ENCODE measurements at regions not wholly inside any gene's neighbourhood (a gene's known extent, or its start where the extent isn't known, plus 50 kb on each side); places are given as distances from the start of the nearest gene placed in this dataset.
"Not testable (repeated sequence)": the region's sequence is repeated elsewhere in the genome, so short reads cannot be mapped to it uniquely, and the experiment has no call there.

DNA sequence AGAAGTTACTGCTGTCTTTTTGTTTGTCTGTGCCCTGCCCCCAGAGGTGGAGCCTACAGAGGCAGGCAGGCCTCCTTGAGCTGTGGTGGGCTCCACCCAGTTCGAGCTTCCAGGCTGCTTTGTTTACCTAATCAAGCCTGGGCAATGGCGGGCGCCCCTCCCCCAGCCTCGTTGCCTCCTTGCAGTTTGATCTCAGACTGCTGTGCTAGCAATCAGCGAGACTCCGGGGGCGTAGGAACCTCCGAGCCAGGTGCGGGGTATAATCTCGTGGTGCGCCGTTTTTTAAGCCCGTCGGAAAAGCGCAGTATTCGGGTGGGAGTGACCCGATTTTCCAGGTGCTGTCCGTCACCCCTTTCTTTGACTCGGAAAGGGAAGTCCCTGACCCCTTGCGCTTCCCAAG is 335.6 kb downstream of the ADGRL2 start:
- H3K4me1 ChIP-seq (ENCODE audit: control insufficient read depth, insufficient read depth, low read length), result not testable (repeated sequence)

DNA sequence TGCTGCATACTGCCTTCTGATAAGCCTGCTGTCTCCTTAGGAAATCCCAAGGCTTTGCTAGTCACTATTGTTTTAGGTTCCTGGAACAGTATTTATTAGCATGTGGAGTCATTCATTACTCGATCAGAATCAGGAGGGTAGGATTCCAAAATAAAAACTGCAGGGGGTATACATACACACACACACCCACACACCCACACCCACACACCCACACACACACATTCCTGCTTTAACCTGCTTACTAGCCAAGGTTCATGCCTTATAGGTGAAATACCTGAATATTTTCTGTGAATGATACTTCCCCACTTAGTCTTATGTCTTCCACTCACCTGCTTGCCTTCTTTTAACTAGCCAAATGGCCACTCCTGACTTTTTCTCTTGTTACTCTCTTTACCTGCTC is 325.1 kb downstream of the ADGRL2 start:
- H3K36me3 ChIP-seq (ENCODE audit: control insufficient read depth in 2 of 2, insufficient read depth in 2 of 2, low read length in 2 of 2), result no peaks in the 10 kb centered on the region
- no peak overlapping the region for H3K9ac ChIP-seq (ENCODE audit: low read length in 2 of 2)
- no peaks in the 10 kb centered on the region for H3K27me3 ChIP-seq (ENCODE audit: control insufficient read depth in 1 of 2, insufficient read depth in 2 of 2, low read length in 2 of 2)
- no peaks in the 10 kb centered on the region for H3K9me3 ChIP-seq (ENCODE audit: control insufficient read depth in 2 of 2, low read length in 2 of 2)
- no peaks in the 10 kb centered on the region for H3K4me1 ChIP-seq (ENCODE audit: control insufficient read depth, insufficient read depth, low read length)
- no peak overlapping the region for H3K27ac ChIP-seq (ENCODE audit: low read length)
- H3K4me3 ChIP-seq (ENCODE audit: low read length in 2 of 2), result no peak overlapping the region

More for the DNA sequence above, 335.6 kb downstream of the ADGRL2 start:
- H3K9me3 ChIP-seq (ENCODE audit: control insufficient read depth in 2 of 2, low read length in 2 of 2); H3K27me3 ChIP-seq (ENCODE audit: control insufficient read depth in 1 of 2, insufficient read depth in 2 of 2, low read length in 2 of 2); H3K9ac ChIP-seq (ENCODE audit: low read length in 2 of 2); H3K36me3 ChIP-seq (ENCODE audit: control insufficient read depth in 2 of 2, insufficient read depth in 2 of 2, low read length in 2 of 2); H3K27ac ChIP-seq (ENCODE audit: low read length); H3K4me3 ChIP-seq (ENCODE audit: low read length in 2 of 2): not testable (repeated sequence)

DNA sequence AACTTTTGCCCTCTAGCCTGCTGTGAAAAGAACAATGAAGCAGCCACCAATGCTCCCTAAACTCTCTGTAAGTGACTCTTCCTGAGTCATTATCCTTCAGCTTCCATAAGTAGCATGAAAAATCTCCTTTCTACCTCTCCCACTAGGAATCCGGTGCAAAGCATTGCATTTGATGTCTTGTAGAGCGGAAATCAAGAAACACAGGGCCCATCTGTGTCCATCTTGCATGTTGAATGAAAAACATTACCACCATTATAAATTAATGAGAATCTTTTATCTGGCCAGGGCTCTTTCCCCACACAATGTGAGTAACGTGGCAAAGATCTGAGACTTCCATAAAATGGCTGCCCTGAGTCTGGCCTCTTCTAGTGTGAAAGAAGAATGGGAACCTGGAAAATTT is 324.4 kb downstream of the ADGRL2 start:
- Histone ChIP-seq H3K9me3 (ENCODE audit: control insufficient read depth in 2 of 2, low read length in 2 of 2) (no peaks in the 10 kb centered on the region), H3K4me1 (ENCODE audit: control insufficient read depth, insufficient read depth, low read length) (no peaks in the 10 kb centered on the region), H3K9ac (ENCODE audit: low read length in 2 of 2) (no peak overlapping the region), H3K27me3 (ENCODE audit: control insufficient read depth in 1 of 2, insufficient read depth in 2 of 2, low read length in 2 of 2) (no peaks in the 10 kb centered on the region), H3K4me3 (ENCODE audit: low read length in 2 of 2) (no peak overlapping the region), H3K27ac (ENCODE audit: low read length) (no peak overlapping the region), H3K36me3 (ENCODE audit: control insufficient read depth in 2 of 2, insufficient read depth in 2 of 2, low read length in 2 of 2) (no peaks in the 10 kb centered on the region)

DNA sequence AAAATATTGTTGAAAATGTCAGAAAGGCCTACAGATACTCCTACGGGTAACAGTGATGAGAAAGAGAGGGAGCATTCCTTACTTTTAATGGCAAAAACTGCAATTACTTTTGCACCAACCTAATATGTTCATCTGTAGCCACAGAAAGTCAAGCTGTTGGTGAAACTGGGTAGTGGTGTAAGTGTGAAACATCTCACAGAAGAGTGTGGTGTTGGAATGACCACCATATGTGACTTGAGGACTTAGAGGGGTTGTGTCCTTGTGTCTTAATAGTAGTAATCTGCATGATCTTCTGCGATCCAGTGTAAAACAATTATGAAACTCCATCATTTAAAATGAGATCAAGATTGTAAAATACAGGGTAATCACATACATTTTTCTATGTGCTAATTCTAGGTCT is 320.7 kb downstream of the ADGRL2 start:
- Histone ChIP-seq H3K4me1 (ENCODE audit: control insufficient read depth, insufficient read depth, low read length) (no peaks in the 10 kb centered on the region), H3K27me3 (ENCODE audit: control insufficient read depth in 1 of 2, insufficient read depth in 2 of 2, low read length in 2 of 2) (no peaks in the 10 kb centered on the region), H3K9ac (ENCODE audit: low read length in 2 of 2) (no peak overlapping the region), H3K4me3 (ENCODE audit: low read length in 2 of 2) (no peak overlapping the region), H3K36me3 (ENCODE audit: control insufficient read depth in 2 of 2, insufficient read depth in 2 of 2, low read length in 2 of 2) (no peaks in the 10 kb centered on the region), H3K27ac (ENCODE audit: low read length) (no peak overlapping the region), H3K9me3 (ENCODE audit: control insufficient read depth in 2 of 2, low read length in 2 of 2) (no peaks in the 10 kb centered on the region)

DNA sequence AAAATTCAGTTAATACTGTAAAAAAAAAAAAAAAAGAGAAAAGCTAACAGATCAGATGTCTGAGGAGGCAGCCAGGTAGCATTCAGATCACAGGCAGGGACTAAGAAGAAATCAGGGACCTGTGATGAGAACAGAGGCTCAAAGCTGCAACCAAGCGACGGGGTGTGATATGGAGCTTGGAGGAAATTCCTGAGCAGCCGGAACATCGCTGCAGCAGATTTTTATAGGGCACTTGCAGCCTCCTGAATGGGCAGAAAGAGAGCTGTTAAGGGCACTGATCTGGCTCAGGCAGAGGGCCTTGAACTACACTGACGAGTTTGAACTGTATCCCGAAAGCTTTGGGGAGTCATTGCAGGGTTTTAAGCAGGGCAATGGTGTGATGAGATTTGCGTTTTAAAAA is 315.4 kb downstream of the ADGRL2 start:
- no peak overlapping the region for H3K4me3 ChIP-seq (ENCODE audit: low read length in 2 of 2)
- H3K27me3 ChIP-seq (ENCODE audit: control insufficient read depth in 1 of 2, insufficient read depth in 2 of 2, low read length in 2 of 2), result no peaks in the 10 kb centered on the region
- no peaks in the 10 kb centered on the region for H3K4me1 ChIP-seq (ENCODE audit: control insufficient read depth, insufficient read depth, low read length)
- no peak overlapping the region for H3K9ac ChIP-seq (ENCODE audit: low read length in 2 of 2)
- H3K27ac ChIP-seq (ENCODE audit: low read length), result no peak overlapping the region
- no peaks in the 10 kb centered on the region for H3K36me3 ChIP-seq (ENCODE audit: control insufficient read depth in 2 of 2, insufficient read depth in 2 of 2, low read length in 2 of 2)
- H3K9me3 ChIP-seq (ENCODE audit: control insufficient read depth in 2 of 2, low read length in 2 of 2), result no peaks in the 10 kb centered on the region

DNA sequence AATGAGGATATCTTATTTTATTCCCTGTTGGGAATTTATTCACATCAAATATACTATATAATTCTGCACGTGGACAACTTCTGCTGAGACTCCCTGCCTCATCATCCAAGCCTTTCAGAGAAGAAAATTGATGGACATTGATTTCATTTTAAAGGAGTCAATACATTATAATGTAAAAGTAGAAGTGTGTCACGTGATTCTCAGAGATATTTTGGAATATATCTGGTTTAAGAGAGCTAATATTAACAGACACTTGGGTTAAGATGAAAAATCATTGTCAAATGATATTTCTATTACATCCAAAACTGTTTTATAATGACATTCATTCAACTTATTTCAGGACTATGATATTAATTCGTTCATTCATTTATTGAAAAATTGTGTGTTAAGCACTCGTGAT is 314.2 kb downstream of the ADGRL2 start:
- no peaks in the 10 kb centered on the region for H3K36me3 ChIP-seq (ENCODE audit: control insufficient read depth in 2 of 2, insufficient read depth in 2 of 2, low read length in 2 of 2)
- H3K27me3 ChIP-seq (ENCODE audit: control insufficient read depth in 1 of 2, insufficient read depth in 2 of 2, low read length in 2 of 2), result no peaks in the 10 kb centered on the region
- H3K4me1 ChIP-seq (ENCODE audit: control insufficient read depth, insufficient read depth, low read length), result no peaks in the 10 kb centered on the region
- H3K27ac ChIP-seq (ENCODE audit: low read length), result no peak overlapping the region
- H3K9me3 ChIP-seq (ENCODE audit: control insufficient read depth in 2 of 2, low read length in 2 of 2), result no peaks in the 10 kb centered on the region
- no peak overlapping the region for H3K4me3 ChIP-seq (ENCODE audit: low read length in 2 of 2)
- no peak overlapping the region for H3K9ac ChIP-seq (ENCODE audit: low read length in 2 of 2)

DNA sequence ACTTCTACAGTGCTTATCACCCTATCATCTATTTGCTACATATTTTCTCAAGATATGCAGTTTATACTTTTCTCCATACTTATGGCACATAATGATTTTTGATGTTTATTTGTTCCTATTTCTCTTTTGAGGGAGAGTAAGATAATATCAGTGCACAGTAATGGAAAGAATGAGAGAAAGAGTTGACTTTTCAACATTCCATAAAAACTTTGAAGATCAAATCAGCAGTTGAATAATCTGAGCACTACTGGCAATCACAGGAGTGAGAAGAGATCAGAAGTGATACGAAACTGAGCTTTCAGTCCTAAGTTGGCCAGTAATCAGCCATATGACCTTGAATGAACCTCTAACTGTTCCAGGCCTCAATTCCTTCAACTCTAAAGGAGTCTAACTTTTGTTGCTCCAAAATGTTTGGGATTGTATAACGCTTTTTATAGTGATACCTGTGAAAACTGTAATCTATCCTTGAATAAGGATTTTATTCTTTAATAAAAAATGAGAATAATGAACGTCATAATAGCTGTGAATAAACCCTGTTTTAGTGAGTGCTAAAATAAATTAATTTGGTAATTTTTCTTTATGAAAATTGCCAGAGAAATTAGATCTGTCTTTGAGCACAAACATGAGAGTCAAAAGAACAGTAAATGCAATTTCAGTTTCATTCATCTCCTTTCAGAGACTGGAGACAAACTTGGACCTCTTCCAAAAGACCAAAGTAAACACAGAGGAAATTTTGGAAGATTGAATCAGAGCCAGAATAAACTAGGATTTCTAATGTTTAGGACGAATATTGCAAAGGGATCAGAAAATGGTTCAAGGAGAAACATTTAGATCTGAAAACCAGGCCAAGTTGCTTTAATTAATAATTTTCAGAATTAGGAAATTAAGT is 309.9 kb downstream of the ADGRL2 start:
- H3K9me3 ChIP-seq (ENCODE audit: control insufficient read depth in 2 of 2, low read length in 2 of 2), result no peaks in the 10 kb centered on the region
- no peaks in the 10 kb centered on the region for H3K4me1 ChIP-seq (ENCODE audit: control insufficient read depth, insufficient read depth, low read length)
- no peak overlapping the region for H3K9ac ChIP-seq (ENCODE audit: low read length in 2 of 2)
- H3K27ac ChIP-seq (ENCODE audit: low read length), result no peak overlapping the region
- H3K27me3 ChIP-seq (ENCODE audit: control insufficient read depth in 1 of 2, insufficient read depth in 2 of 2, low read length in 2 of 2), result no peaks in the 10 kb centered on the region
- no peaks in the 10 kb centered on the region for H3K36me3 ChIP-seq (ENCODE audit: control insufficient read depth in 2 of 2, insufficient read depth in 2 of 2, low read length in 2 of 2)
- no peak overlapping the region for H3K4me3 ChIP-seq (ENCODE audit: low read length in 2 of 2)

DNA sequence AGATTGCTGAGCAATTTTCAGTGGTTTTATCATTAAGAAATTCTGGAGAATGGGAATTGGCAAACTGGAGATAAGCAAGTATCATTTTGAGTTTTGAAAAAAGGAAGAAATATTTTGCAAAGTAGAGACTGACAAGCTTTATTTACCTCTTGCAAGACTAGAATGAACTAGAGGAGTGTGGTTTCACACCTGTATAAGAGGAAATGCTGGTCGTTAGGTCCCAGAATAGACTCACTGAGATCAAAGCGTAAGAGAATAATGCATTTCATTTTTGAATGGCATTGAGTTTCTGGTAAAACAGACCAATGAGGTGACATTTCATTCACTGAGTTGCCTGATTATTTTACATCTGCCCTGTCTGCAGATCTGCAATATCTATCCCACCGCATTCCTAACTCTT is 308.1 kb downstream of the ADGRL2 start:
- Histone ChIP-seq H3K27ac (ENCODE audit: low read length) (no peak overlapping the region), H3K27me3 (ENCODE audit: control insufficient read depth in 1 of 2, insufficient read depth in 2 of 2, low read length in 2 of 2) (no peaks in the 10 kb centered on the region), H3K9ac (ENCODE audit: low read length in 2 of 2) (no peak overlapping the region)

DNA sequence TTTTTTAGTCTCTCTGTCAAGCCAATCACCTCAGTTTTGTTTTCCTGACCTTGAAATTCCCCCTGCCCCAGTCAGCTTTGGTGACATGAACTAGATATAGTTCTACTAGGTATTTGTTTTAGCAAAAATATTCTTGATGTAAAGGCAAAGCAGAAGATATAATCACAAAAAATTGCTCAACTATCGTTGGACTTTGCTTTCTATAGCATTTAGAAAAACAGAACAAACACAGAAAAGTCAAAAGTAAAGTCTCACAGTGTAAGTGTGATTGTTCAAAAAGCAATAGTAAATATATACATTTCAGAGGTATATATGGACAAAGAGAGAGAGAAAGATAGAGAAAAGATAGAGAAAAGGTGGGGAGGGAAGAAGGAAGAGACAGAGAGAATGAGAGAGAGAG is 305.9 kb downstream of the ADGRL2 start:
- H3K27me3 ChIP-seq (ENCODE audit: control insufficient read depth in 1 of 2, insufficient read depth in 2 of 2, low read length in 2 of 2), result no peaks in the 10 kb centered on the region
- H3K4me3 ChIP-seq (ENCODE audit: low read length in 2 of 2), result no peak overlapping the region
- H3K4me1 ChIP-seq (ENCODE audit: control insufficient read depth, insufficient read depth, low read length), result no peaks in the 10 kb centered on the region
- no peak overlapping the region for H3K9ac ChIP-seq (ENCODE audit: low read length in 2 of 2)
- H3K36me3 ChIP-seq (ENCODE audit: control insufficient read depth in 2 of 2, insufficient read depth in 2 of 2, low read length in 2 of 2), result no peaks in the 10 kb centered on the region
- H3K9me3 ChIP-seq (ENCODE audit: control insufficient read depth in 2 of 2, low read length in 2 of 2), result no peaks in the 10 kb centered on the region
- no peak overlapping the region for H3K27ac ChIP-seq (ENCODE audit: low read length)

More for the DNA sequence above, 308.1 kb downstream of the ADGRL2 start:
- H3K9me3 ChIP-seq (ENCODE audit: control insufficient read depth in 2 of 2, low read length in 2 of 2), result no peaks in the 10 kb centered on the region
- H3K4me1 ChIP-seq (ENCODE audit: control insufficient read depth, insufficient read depth, low read length), result no peaks in the 10 kb centered on the region
- no peaks in the 10 kb centered on the region for H3K36me3 ChIP-seq (ENCODE audit: control insufficient read depth in 2 of 2, insufficient read depth in 2 of 2, low read length in 2 of 2)
- no peak overlapping the region for H3K4me3 ChIP-seq (ENCODE audit: low read length in 2 of 2)

DNA sequence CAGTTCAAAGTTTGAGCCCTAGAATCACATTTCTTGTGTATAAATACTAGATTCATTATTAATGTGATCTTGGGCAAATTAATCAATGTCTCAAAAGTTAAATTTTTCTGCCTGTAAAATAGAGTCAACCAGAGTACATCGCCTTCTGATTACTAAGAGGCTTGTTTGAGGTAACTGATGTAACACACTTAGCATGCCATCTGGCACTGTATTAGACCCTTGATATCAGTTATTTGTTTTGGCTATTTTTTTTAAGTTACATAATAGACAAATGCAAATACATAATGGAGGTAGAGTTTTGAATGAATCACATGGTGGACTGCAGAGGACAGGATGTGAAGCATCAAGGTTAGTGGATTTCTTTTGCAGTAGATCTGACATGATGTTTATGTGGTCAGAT is 298.4 kb downstream of the ADGRL2 start:
- Histone ChIP-seq H3K4me1 (ENCODE audit: control insufficient read depth, insufficient read depth, low read length) (no peaks in the 10 kb centered on the region), H3K36me3 (ENCODE audit: control insufficient read depth in 2 of 2, insufficient read depth in 2 of 2, low read length in 2 of 2) (no peaks in the 10 kb centered on the region), H3K9ac (ENCODE audit: low read length in 2 of 2) (no peak overlapping the region), H3K27ac (ENCODE audit: low read length) (no peak overlapping the region), H3K4me3 (ENCODE audit: low read length in 2 of 2) (no peak overlapping the region), H3K27me3 (ENCODE audit: control insufficient read depth in 1 of 2, insufficient read depth in 2 of 2, low read length in 2 of 2) (no peaks in the 10 kb centered on the region), H3K9me3 (ENCODE audit: control insufficient read depth in 2 of 2, low read length in 2 of 2) (no peaks in the 10 kb centered on the region)

DNA sequence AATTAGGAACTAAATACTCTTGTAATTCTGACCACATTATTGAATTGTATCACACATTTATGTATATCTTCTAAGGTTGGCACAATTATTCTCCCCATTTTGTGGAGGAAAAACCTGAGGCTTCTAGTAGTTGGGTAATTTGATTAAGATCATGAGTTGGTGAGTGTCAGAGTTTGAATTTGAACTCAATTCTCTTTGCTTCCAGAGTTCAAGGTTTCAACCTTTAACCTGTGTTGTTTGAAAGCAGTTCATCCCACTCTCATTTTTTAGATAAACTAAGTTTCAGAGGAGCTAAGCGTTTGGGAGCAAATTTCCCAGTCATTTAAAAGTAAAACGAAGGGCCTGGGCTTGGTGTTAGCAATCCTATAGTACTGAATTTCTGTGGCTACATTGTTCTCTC is 293.4 kb downstream of the ADGRL2 start:
- Histone ChIP-seq H3K27me3 (ENCODE audit: control insufficient read depth in 1 of 2, insufficient read depth in 2 of 2, low read length in 2 of 2) (no peaks in the 10 kb centered on the region), H3K36me3 (ENCODE audit: control insufficient read depth in 2 of 2, insufficient read depth in 2 of 2, low read length in 2 of 2) (no peaks in the 10 kb centered on the region), H3K4me3 (ENCODE audit: low read length in 2 of 2) (no peak overlapping the region)

More for the DNA sequence above, 293.4 kb downstream of the ADGRL2 start:
- Histone ChIP-seq H3K9ac (ENCODE audit: low read length in 2 of 2) (no peak overlapping the region), H3K27ac (ENCODE audit: low read length) (no peak overlapping the region), H3K4me1 (ENCODE audit: control insufficient read depth, insufficient read depth, low read length) (no peaks in the 10 kb centered on the region), H3K9me3 (ENCODE audit: control insufficient read depth in 2 of 2, low read length in 2 of 2) (no peaks in the 10 kb centered on the region)

Measured in stomach smooth muscle (tissue), 2 donors.